HepG2 (cell line): ENCODE measurements at regions not wholly inside any gene's neighbourhood (a gene's known extent, or its start where the extent isn't known, plus 50 kb on each side); places are given as distances from the start of the nearest gene placed in this dataset.

ENCODE experiments used
- CEBPG ChIP-seq: IDR thresholded peaks from 2 replicates; pipeline ENCODE4 v1.6.1; 2016
- FIP1L1 ChIP-seq: fragments of 200-400 bp; formaldehyde crosslinking; IDR thresholded peaks from 2 replicates; pipeline ENCODE4 v1.6.1; 2018; ENCODE audit warnings: low read depth, mild to moderate bottlenecking, low read length, moderate library complexity, borderline replicate concordance; ENCODE audit not compliant: insufficient read depth
- GPBP1L1 ChIP-seq: sonication (generic); formaldehyde crosslinking; IDR thresholded peaks from 2 replicates; pipeline ENCODE4 v1.5.0; 2020; ENCODE audit warnings: mild to moderate bottlenecking, missing genetic modification reagents
- HMGA1 ChIP-seq: sonication (generic); formaldehyde crosslinking; conservative IDR thresholded peaks from 2 replicates; pipeline ENCODE4 v1.4.0; 2020; ENCODE audit warnings: missing genetic modification reagents
- ISL2 ChIP-seq: sonication (generic); formaldehyde crosslinking; IDR thresholded peaks from 2 replicates; pipeline ENCODE4 v1.5.0; 2020; ENCODE audit warnings: missing genetic modification reagents
- MTA1 ChIP-seq: sonication (generic); formaldehyde crosslinking; IDR thresholded peaks from 2 replicates; pipeline ENCODE4 v1.4.0; 2020; ENCODE audit warnings: missing genetic modification reagents, mild to moderate bottlenecking, borderline replicate concordance
- MYNN ChIP-seq: sonication (generic); formaldehyde crosslinking; IDR thresholded peaks from 2 replicates; pipeline ENCODE4 v1.4.0; 2020; ENCODE audit warnings: mild to moderate bottlenecking, low read depth, missing genetic modification reagents
- NR3C1 ChIP-seq: sonication (generic); formaldehyde crosslinking; IDR thresholded peaks from 2 replicates; pipeline ENCODE4 v1.4.0; 2020; ENCODE audit warnings: missing genetic modification reagents
- ZHX1 ChIP-seq: sonication (generic); formaldehyde crosslinking; IDR thresholded peaks from 2 replicates; pipeline ENCODE4 v1.8.1; 2022; ENCODE audit warnings: low read depth, mild to moderate bottlenecking, missing genetic modification reagents
- ZIK1 ChIP-seq: sonication (generic); formaldehyde crosslinking; IDR thresholded peaks from 2 replicates; pipeline ENCODE4 v1.5.0; 2020; ENCODE audit warnings: mild to moderate bottlenecking, low read depth, missing genetic modification reagents, borderline replicate concordance
- ZNF318 ChIP-seq: sonication (generic); formaldehyde crosslinking; IDR thresholded peaks from 2 replicates; pipeline ENCODE4 v1.4.0; 2020; ENCODE audit warnings: mild to moderate bottlenecking, missing genetic modification reagents
- ZNF337 ChIP-seq: sonication (generic); formaldehyde crosslinking; IDR thresholded peaks from 2 replicates; pipeline ENCODE4 v1.5.1; 2020; ENCODE audit warnings: missing genetic modification reagents, low read depth, mild to moderate bottlenecking, borderline replicate concordance
- ZNF501 ChIP-seq: sonication (generic); formaldehyde crosslinking; IDR thresholded peaks from 2 replicates; pipeline ENCODE4 v1.5.1; 2020; ENCODE audit warnings: mild to moderate bottlenecking, moderate library complexity, missing genetic modification reagents
- ZNF580 ChIP-seq: IDR thresholded peaks from 2 replicates; pipeline ENCODE4 v1.6.1; 2016; ENCODE audit warnings: low read depth, borderline replicate concordance
- ZNF674 ChIP-seq: sonication (generic); formaldehyde crosslinking; IDR thresholded peaks from 2 replicates; pipeline ENCODE4 v1.5.0; 2020; ENCODE audit warnings: low read depth, mild to moderate bottlenecking, missing genetic modification reagents

GRCh38 chr10:25078658-25079431 lies 62.4 kb downstream of the THNSL1 start (continued):
- TF ChIP-seq FIP1L1 = no peak
- TF ChIP-seq MYNN = no peak
- TF ChIP-seq NR3C1 (CRISPR knock-in tag) = no peak
- no peak for TF ChIP-seq ZNF674 (CRISPR knock-in tag)
- TF ChIP-seq HMGA1 = no peak
- no peak for TF ChIP-seq ZNF580 (CRISPR knock-in tag)
- TF ChIP-seq ZHX1 = no peak
- TF ChIP-seq ISL2 (CRISPR knock-in tag) = peak; percentile 75
- no peak for TF ChIP-seq ZIK1
- TF ChIP-seq MTA1 (CRISPR knock-in tag) = no peak
- TF ChIP-seq ZNF318 (CRISPR knock-in tag) = no peak
- TF ChIP-seq ZNF501 = 0 out of 2 replicates have a peak, but pooled peaks have one; percentile 44
- peak; percentile 9; the same call in 1 of the 2 replicates for TF ChIP-seq CEBPG (CRISPR knock-in tag)
- no peak for TF ChIP-seq ZNF337
- no peak for TF ChIP-seq GPBP1L1 (CRISPR knock-in tag)
